ENCODE measurements at regions not wholly inside any gene's neighbourhood (a gene's known extent, or its start where the extent isn't known, plus 50 kb on each side); places are given as distances from the start of the nearest gene placed in this dataset.

DNA sequence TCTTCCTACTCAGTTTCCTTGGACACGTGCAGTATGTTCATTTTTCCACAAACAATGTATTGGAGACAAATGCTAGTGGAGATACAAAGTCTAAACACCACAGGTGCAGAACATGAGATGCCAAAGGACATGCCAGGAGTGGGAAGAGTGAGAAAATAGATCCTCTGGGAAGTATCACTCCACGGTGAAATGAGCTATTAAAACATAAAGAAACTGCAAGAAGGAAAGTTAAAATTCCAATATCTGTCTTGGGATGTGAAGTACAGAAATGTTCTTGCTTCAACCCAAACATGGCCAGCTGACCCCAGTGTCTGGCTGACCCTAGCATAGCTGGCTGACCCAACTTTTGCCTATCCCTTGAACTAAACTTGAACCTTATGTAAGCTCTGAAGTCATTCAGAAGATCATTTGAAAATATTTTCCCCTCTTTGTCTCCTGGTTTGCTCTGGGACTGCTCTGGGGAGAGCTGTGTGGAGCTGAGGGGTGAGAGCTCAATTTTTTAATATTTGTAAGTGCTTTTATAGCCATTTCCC is 59.5 kb downstream of the FZD1 start:
- Histone ChIP-seq H3K9me3 (ENCODE audit: control insufficient read depth in 2 of 2, insufficient read depth in 1 of 2, low read length in 1 of 2) (no peaks in the 10 kb centered on the region), H3K4me1 (ENCODE audit: control insufficient read depth in 2 of 2, insufficient read depth in 2 of 2, low read length in 2 of 2) (no peaks in the 10 kb centered on the region), H3K27ac (ENCODE audit: low read depth in 1 of 2, low read length in 1 of 2) (no peak overlapping the region), H3K4me3 (ENCODE audit: low read length in 2 of 2) (no peak overlapping the region), H3K27me3 (ENCODE audit: control insufficient read depth in 2 of 2, insufficient read depth in 1 of 2, low read length in 1 of 2) (no peaks in the 10 kb centered on the region), H3K36me3 (ENCODE audit: control insufficient read depth in 2 of 2, insufficient read depth in 2 of 2, low read length in 1 of 2) (no peaks in the 10 kb centered on the region)
- WGBS, result 93% methylated on average over 2 of the region's 2 CpGs
- no peak for DNase-seq (ENCODE audit: low read depth in 6 of 9, low spot score in 9 of 9)

DNA sequence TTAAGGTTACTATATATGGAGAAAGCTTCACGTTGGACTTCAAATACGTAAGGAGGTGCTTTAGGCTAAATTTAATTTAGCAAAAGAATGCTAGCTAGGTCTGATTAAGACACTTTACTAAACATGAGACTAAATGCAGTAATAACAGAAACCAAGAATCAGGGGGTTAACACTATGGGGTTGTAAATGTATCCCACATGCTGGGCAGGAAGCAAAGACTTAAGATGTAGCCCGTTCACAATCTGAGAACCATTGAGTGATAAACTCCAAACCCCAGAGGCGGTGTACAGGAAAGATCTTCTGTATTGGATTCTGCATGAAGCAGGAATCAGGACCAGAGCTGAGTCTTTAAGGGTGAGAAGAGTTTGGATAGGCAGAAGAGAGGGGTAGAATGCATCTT is 60.4 kb downstream of the FZD1 start:
- no peak overlapping the region for H3K4me3 ChIP-seq (ENCODE audit: low read length in 2 of 2)
- H3K4me1 ChIP-seq (ENCODE audit: control insufficient read depth in 2 of 2, insufficient read depth in 2 of 2, low read length in 2 of 2), result no peaks in the 10 kb centered on the region
- 84% methylated on average over 4 of the region's 4 CpGs for WGBS
- no peaks in the 10 kb centered on the region for H3K36me3 ChIP-seq (ENCODE audit: control insufficient read depth in 2 of 2, insufficient read depth in 2 of 2, low read length in 1 of 2)
- no peaks in the 10 kb centered on the region for H3K9me3 ChIP-seq (ENCODE audit: control insufficient read depth in 2 of 2, insufficient read depth in 1 of 2, low read length in 1 of 2)
- DNase-seq (ENCODE audit: low read depth in 6 of 9, low spot score in 9 of 9), result no peak
- no peaks in the 10 kb centered on the region for H3K27me3 ChIP-seq (ENCODE audit: control insufficient read depth in 2 of 2, insufficient read depth in 1 of 2, low read length in 1 of 2)
- no peak overlapping the region for H3K27ac ChIP-seq (ENCODE audit: low read depth in 1 of 2, low read length in 1 of 2)

GRCh38 chr7:91325726-91326125 is 61.5 kb downstream of the FZD1 start:
- Histone ChIP-seq H3K4me3 (ENCODE audit: low read length in 2 of 2) (no peak overlapping the region), H3K27ac (ENCODE audit: low read depth in 1 of 2, low read length in 1 of 2) (no peak overlapping the region), H3K9me3 (ENCODE audit: control insufficient read depth in 2 of 2, insufficient read depth in 1 of 2, low read length in 1 of 2) (no peaks in the 10 kb centered on the region), H3K36me3 (ENCODE audit: control insufficient read depth in 2 of 2, insufficient read depth in 2 of 2, low read length in 1 of 2) (no peaks in the 10 kb centered on the region), H3K4me1 (ENCODE audit: control insufficient read depth in 2 of 2, insufficient read depth in 2 of 2, low read length in 2 of 2) (no peaks in the 10 kb centered on the region), H3K27me3 (ENCODE audit: control insufficient read depth in 2 of 2, insufficient read depth in 1 of 2, low read length in 1 of 2) (no peaks in the 10 kb centered on the region)
- DNase-seq (ENCODE audit: low read depth in 6 of 9, low spot score in 9 of 9), result no peak
- WGBS, result 33% methylated on average over 3 of the region's 3 CpGs

GRCh38 chr7:91326516-91327199 is 62.4 kb downstream of the FZD1 start:
- Histone ChIP-seq H3K27ac (ENCODE audit: low read depth in 1 of 2, low read length in 1 of 2) (no peak overlapping the region), H3K4me1 (ENCODE audit: control insufficient read depth in 2 of 2, insufficient read depth in 2 of 2, low read length in 2 of 2) (no peaks in the 10 kb centered on the region), H3K36me3 (ENCODE audit: control insufficient read depth in 2 of 2, insufficient read depth in 2 of 2, low read length in 1 of 2) (no peaks in the 10 kb centered on the region), H3K4me3 (ENCODE audit: low read length in 2 of 2) (no peak overlapping the region), H3K27me3 (ENCODE audit: control insufficient read depth in 2 of 2, insufficient read depth in 1 of 2, low read length in 1 of 2) (no peaks in the 10 kb centered on the region), H3K9me3 (ENCODE audit: control insufficient read depth in 2 of 2, insufficient read depth in 1 of 2, low read length in 1 of 2) (no peaks in the 10 kb centered on the region)
- no peak for DNase-seq (ENCODE audit: low read depth in 6 of 9, low spot score in 9 of 9)
- whole genome bisulfite sequencing, result 40% methylated on average over 8 of the region's 8 CpGs

GRCh38 chr7:91327346-91327745 is 63.1 kb downstream of the FZD1 start:
- WGBS, result 83% methylated on average over 2 of the region's 2 CpGs
- no peak overlapping the region for H3K4me3 ChIP-seq (ENCODE audit: low read length in 2 of 2)
- no peak for DNase-seq (ENCODE audit: low read depth in 6 of 9, low spot score in 9 of 9)
- no peaks in the 10 kb centered on the region for H3K9me3 ChIP-seq (ENCODE audit: control insufficient read depth in 2 of 2, insufficient read depth in 1 of 2, low read length in 1 of 2)
- H3K27me3 ChIP-seq (ENCODE audit: control insufficient read depth in 2 of 2, insufficient read depth in 1 of 2, low read length in 1 of 2), result no peaks in the 10 kb centered on the region
- no peaks in the 10 kb centered on the region for H3K4me1 ChIP-seq (ENCODE audit: control insufficient read depth in 2 of 2, insufficient read depth in 2 of 2, low read length in 2 of 2)
- no peak overlapping the region for H3K27ac ChIP-seq (ENCODE audit: low read depth in 1 of 2, low read length in 1 of 2)
- no peaks in the 10 kb centered on the region for H3K36me3 ChIP-seq (ENCODE audit: control insufficient read depth in 2 of 2, insufficient read depth in 2 of 2, low read length in 1 of 2)

GRCh38 chr7:91329571-91329970 is 65.3 kb downstream of the FZD1 start:
- Histone ChIP-seq H3K9me3 (ENCODE audit: control insufficient read depth in 2 of 2, insufficient read depth in 1 of 2, low read length in 1 of 2) (no peaks in the 10 kb centered on the region), H3K27ac (ENCODE audit: low read depth in 1 of 2, low read length in 1 of 2) (no peak overlapping the region), H3K27me3 (ENCODE audit: control insufficient read depth in 2 of 2, insufficient read depth in 1 of 2, low read length in 1 of 2) (no peaks in the 10 kb centered on the region), H3K36me3 (ENCODE audit: control insufficient read depth in 2 of 2, insufficient read depth in 2 of 2, low read length in 1 of 2) (no peaks in the 10 kb centered on the region), H3K4me1 (ENCODE audit: control insufficient read depth in 2 of 2, insufficient read depth in 2 of 2, low read length in 2 of 2) (no peaks in the 10 kb centered on the region), H3K4me3 (ENCODE audit: low read length in 2 of 2) (no peak overlapping the region)
- DNase-seq (ENCODE audit: low read depth in 6 of 9, low spot score in 9 of 9), result no peak

GRCh38 chr7:91330191-91330808 is 66.1 kb downstream of the FZD1 start:
- H3K4me3 ChIP-seq (ENCODE audit: low read length in 2 of 2), result no peak overlapping the region
- DNase-seq (ENCODE audit: low read depth in 6 of 9, low spot score in 9 of 9), result no peak
- 88% methylated on average over 2 of the region's 2 CpGs for WGBS

DNA sequence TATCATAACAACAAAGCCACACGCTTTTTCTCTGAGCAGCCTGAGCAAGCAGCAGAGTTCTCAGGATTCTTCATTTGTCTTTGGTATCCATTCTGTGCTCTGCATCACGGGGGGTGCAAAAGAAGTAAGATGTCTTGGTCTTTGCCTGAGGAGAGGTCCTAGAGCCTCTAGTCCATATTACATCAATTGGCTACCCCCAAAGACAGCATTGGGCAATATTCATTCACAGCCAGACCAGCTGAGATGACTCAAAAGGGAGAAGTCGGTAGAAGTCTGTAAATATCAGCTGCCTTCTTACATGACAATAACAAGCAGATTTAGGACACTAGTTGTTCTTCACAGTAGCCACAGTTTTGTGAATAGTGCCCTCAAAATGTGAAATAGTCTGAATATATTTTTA is 66.6 kb downstream of the FZD1 start:
- DNase-seq (ENCODE audit: low read depth in 6 of 9, low spot score in 9 of 9), result no peak
- no peak overlapping the region for H3K27ac ChIP-seq (ENCODE audit: low read depth in 1 of 2, low read length in 1 of 2)
- H3K27me3 ChIP-seq (ENCODE audit: control insufficient read depth in 2 of 2, insufficient read depth in 1 of 2, low read length in 1 of 2), result no peaks in the 10 kb centered on the region
- no peak overlapping the region for H3K4me3 ChIP-seq (ENCODE audit: low read length in 2 of 2)
- H3K36me3 ChIP-seq (ENCODE audit: control insufficient read depth in 2 of 2, insufficient read depth in 2 of 2, low read length in 1 of 2), result no peaks in the 10 kb centered on the region
- H3K4me1 ChIP-seq (ENCODE audit: control insufficient read depth in 2 of 2, insufficient read depth in 2 of 2, low read length in 2 of 2), result no peaks in the 10 kb centered on the region
- H3K9me3 ChIP-seq (ENCODE audit: control insufficient read depth in 2 of 2, insufficient read depth in 1 of 2, low read length in 1 of 2), result no peaks in the 10 kb centered on the region
- 90% methylated on average over 3 of the region's 3 CpGs for WGBS

More at GRCh38 chr7:91330191-91330808, 66.1 kb downstream of the FZD1 start:
- Histone ChIP-seq H3K27me3 (ENCODE audit: control insufficient read depth in 2 of 2, insufficient read depth in 1 of 2, low read length in 1 of 2) (no peaks in the 10 kb centered on the region), H3K36me3 (ENCODE audit: control insufficient read depth in 2 of 2, insufficient read depth in 2 of 2, low read length in 1 of 2) (no peaks in the 10 kb centered on the region), H3K27ac (ENCODE audit: low read depth in 1 of 2, low read length in 1 of 2) (no peak overlapping the region), H3K4me1 (ENCODE audit: control insufficient read depth in 2 of 2, insufficient read depth in 2 of 2, low read length in 2 of 2) (no peaks in the 10 kb centered on the region), H3K9me3 (ENCODE audit: control insufficient read depth in 2 of 2, insufficient read depth in 1 of 2, low read length in 1 of 2) (no peaks in the 10 kb centered on the region)

DNA sequence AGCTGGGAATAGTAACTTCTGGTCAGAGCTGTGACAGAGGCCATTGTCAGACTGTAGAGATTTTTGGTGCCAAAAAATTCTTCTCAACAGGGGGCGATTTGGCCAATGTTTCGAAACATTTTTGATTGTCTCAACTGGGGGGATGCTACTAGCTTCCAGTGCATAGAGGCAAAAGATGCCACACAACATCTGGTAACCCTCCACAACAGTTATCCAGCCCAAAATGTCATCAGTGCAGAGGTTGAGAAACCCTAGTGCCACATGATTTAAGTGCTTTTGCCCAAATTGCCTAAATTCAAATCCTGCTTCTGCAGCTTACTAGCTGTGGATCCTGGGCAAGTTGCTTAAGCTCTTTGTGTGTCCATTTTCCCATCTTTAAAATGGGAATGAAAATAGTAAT is 71.9 kb downstream of the FZD1 start:
- 98% methylated on average over 2 of the region's 2 CpGs for WGBS
- H3K27me3 ChIP-seq (ENCODE audit: control insufficient read depth in 2 of 2, insufficient read depth in 1 of 2, low read length in 1 of 2), result no peaks in the 10 kb centered on the region
- no peaks in the 10 kb centered on the region for H3K36me3 ChIP-seq (ENCODE audit: control insufficient read depth in 2 of 2, insufficient read depth in 2 of 2, low read length in 1 of 2)
- no peak for DNase-seq (ENCODE audit: low read depth in 6 of 9, low spot score in 9 of 9)
- no peak overlapping the region for H3K4me3 ChIP-seq (ENCODE audit: low read length in 2 of 2)
- no peaks in the 10 kb centered on the region for H3K4me1 ChIP-seq (ENCODE audit: control insufficient read depth in 2 of 2, insufficient read depth in 2 of 2, low read length in 2 of 2)
- no peak overlapping the region for H3K27ac ChIP-seq (ENCODE audit: low read depth in 1 of 2, low read length in 1 of 2)
- no peaks in the 10 kb centered on the region for H3K9me3 ChIP-seq (ENCODE audit: control insufficient read depth in 2 of 2, insufficient read depth in 1 of 2, low read length in 1 of 2)

Data from thymus (tissue), 11 donors.